ENCODE measurements at regions not wholly inside any gene's neighbourhood (a gene's known extent, or its start where the extent isn't known, plus 50 kb on each side); places are given as distances from the start of the nearest gene placed in this dataset.

- peaks cover 3% of the 10 kb centered on the region for H3K4me1 Mint-ChIP-seq
- H3K9ac ChIP-seq: no peak overlapping the region
These were observed 380.3 kb upstream of the RSPO3 start for GRCh38 chr6:126738146-126738545.

GRCh38 chr6:126738641-126739040 is 379.8 kb upstream of the RSPO3 start:
- H3K4me3 Mint-ChIP-seq: no peak overlapping the region

More at GRCh38 chr6:126738146-126738545, 380.3 kb upstream of the RSPO3 start:
- Histone ChIP-seq H4K20me1 (ENCODE audit: low read depth) (no peaks in the 10 kb centered on the region), H3K36me3 (no peaks in the 10 kb centered on the region), H3K27me3 (no peaks in the 10 kb centered on the region), H3F3A (ENCODE audit: low read depth) (no peaks in the 10 kb centered on the region), H2AFZ (replicated peaks) (no peak overlapping the region), H3K27ac (no peak overlapping the region), H3K4me1 (no peaks in the 10 kb centered on the region), H3K4me2 (no peak overlapping the region), H3K4me3 (no peak overlapping the region), H3K79me2 (ENCODE audit: low read depth) (no peaks in the 10 kb centered on the region), H3K9me3 (ENCODE audit: low read depth) (no peaks in the 10 kb centered on the region)
- TF ChIP-seq CTCF (IDR thresholded peaks at IDR 0.05) (no peak), EZH2 (IDR thresholded peaks at IDR 0.05) (no peak), EZH2phosphoT487 (IDR thresholded peaks at IDR 0.05) (no peak)
- Mint-ChIP-seq H3K27ac (no peak overlapping the region), H3K9me3 (no peaks in the 10 kb centered on the region), H3K4me3 (no peak overlapping the region), H3K27me3 (ENCODE audit: insufficient read depth, low read depth) (no peaks in the 10 kb centered on the region), H3K36me3 (no peaks in the 10 kb centered on the region)
- no peak for DNase-seq (ENCODE audit: low spot score)

GRCh38 chr6:126743076-126743475 is 375.4 kb upstream of the RSPO3 start:
- peaks cover 3% of the 10 kb centered on the region for H3K4me1 Mint-ChIP-seq
- Histone ChIP-seq H3K79me2 (ENCODE audit: low read depth) (no peaks in the 10 kb centered on the region), H3K27me3 (no peaks in the 10 kb centered on the region), H3F3A (ENCODE audit: low read depth) (no peaks in the 10 kb centered on the region), H3K4me1 (no peaks in the 10 kb centered on the region), H3K4me3 (no peak overlapping the region), H2AFZ (replicated peaks) (peak overlapping the region; percentile 59), H3K4me2 (no peak overlapping the region), H3K36me3 (no peaks in the 10 kb centered on the region), H4K20me1 (ENCODE audit: low read depth) (no peaks in the 10 kb centered on the region), H3K27ac (no peak overlapping the region), H3K9me3 (ENCODE audit: low read depth) (no peaks in the 10 kb centered on the region), H3K9ac (no peak overlapping the region)
- H3K36me3 Mint-ChIP-seq: no peaks in the 10 kb centered on the region
- no peaks in the 10 kb centered on the region for H3K27me3 Mint-ChIP-seq (ENCODE audit: insufficient read depth, low read depth)
- TF ChIP-seq EZH2 (IDR thresholded peaks at IDR 0.05) (no peak), CTCF (IDR thresholded peaks at IDR 0.05) (no peak), EZH2phosphoT487 (IDR thresholded peaks at IDR 0.05) (no peak)
- H3K27ac Mint-ChIP-seq: no peak overlapping the region
- no peak overlapping the region for H3K4me3 Mint-ChIP-seq
- no peak for DNase-seq (ENCODE audit: low spot score)
- H3K9me3 Mint-ChIP-seq: peaks cover 13% of the 10 kb centered on the region

More at GRCh38 chr6:126738641-126739040, 379.8 kb upstream of the RSPO3 start:
- no peak overlapping the region for H3K4me3 ChIP-seq
- Mint-ChIP-seq H3K9me3 (no peaks in the 10 kb centered on the region), H3K36me3 (no peaks in the 10 kb centered on the region), H3K27ac (no peak overlapping the region), H3K27me3 (ENCODE audit: insufficient read depth, low read depth) (no peaks in the 10 kb centered on the region), H3K4me1 (peaks cover 3% of the 10 kb centered on the region)
- no peak for TF ChIP-seq CTCF (IDR thresholded peaks at IDR 0.05)
- H4K20me1 ChIP-seq (ENCODE audit: low read depth): no peaks in the 10 kb centered on the region
- no peak overlapping the region for H3K27ac ChIP-seq
- H3K79me2 ChIP-seq (ENCODE audit: low read depth): no peaks in the 10 kb centered on the region
- no peaks in the 10 kb centered on the region for H3K27me3 ChIP-seq
- H2AFZ ChIP-seq (replicated peaks): no peak overlapping the region
- no peaks in the 10 kb centered on the region for H3F3A ChIP-seq (ENCODE audit: low read depth)
- no peak overlapping the region for H3K9ac ChIP-seq
- H3K36me3 ChIP-seq: no peaks in the 10 kb centered on the region
- no peak overlapping the region for H3K4me2 ChIP-seq
- no peak for DNase-seq (ENCODE audit: low spot score)
- H3K4me1 ChIP-seq: no peaks in the 10 kb centered on the region
- H3K9me3 ChIP-seq (ENCODE audit: low read depth): no peaks in the 10 kb centered on the region

Data from neural progenitor cell (in vitro differentiated cells).